Right lung (tissue), 2 donors: ENCODE measurements at regions not wholly inside any gene's neighbourhood (a gene's known extent, or its start where the extent isn't known, plus 50 kb on each side); places are given as distances from the start of the nearest gene placed in this dataset.

Experiments
- DNase-seq, 2 donors: peaks; one replicate each; pipeline ENCODE4 v3.0.0-alpha.2; 2013

DNA sequence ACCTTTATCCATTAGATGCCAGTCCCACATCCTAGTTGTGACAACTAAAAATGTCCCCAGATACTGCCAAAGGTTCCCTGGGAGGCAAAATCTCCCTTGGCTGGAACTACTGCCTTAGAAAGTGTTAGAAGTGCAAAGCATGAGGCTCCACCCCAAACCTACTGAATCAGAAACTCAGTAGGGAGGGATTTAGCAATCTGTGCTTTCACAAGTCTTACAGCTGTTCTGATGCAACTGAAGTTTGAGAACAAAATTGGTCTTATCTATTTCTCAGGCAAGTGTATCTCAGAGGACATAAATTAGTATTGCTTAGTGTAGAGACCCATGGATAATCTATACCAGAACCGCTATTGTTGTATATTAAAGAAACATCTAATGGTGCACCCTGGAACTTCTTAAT, 70.2 kb downstream of the CLDN1 start:
- peak in 1 of 2 donors; percentile 18 for DNase-seq

DNA sequence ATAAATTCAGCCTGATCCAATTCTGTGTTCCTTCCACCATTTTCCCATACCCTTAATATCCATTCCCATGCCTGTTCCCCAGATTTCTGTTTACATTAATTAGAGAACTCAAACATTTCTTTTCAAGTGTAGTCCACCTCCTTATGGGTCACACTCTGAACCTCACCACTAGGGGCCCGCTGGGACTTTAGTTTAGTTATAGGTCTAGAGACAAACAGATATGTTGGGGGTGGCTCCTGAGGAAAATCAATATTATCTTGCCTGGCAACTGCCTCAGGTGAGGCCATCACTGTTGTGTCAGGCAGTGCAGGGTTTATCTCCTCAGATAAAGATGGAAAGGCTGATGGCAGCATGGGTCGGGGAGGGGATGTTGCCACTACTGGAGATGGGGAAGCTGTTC, 72.8 kb downstream of the CLDN1 start:
- no peak for DNase-seq

DNA sequence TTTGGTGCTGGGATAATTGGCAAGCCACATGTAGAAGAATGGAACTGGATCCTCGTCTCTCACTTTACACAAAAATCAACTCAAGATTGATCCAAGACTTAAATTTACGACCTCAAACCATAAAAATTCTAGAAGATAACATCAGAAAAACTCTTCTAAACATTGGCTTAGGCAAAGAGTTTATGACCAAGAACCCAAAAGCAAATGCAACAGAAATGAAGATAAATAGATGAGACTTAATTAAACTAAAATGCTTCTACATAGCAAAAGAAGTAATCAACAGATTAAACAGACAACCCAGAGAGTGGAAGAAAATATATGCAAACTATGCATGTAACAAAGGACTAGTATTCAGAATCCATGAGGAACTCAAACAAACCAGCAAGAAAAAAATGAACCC, 80.1 kb downstream of the CLDN1 start:
- DNase-seq, result no peak

DNA sequence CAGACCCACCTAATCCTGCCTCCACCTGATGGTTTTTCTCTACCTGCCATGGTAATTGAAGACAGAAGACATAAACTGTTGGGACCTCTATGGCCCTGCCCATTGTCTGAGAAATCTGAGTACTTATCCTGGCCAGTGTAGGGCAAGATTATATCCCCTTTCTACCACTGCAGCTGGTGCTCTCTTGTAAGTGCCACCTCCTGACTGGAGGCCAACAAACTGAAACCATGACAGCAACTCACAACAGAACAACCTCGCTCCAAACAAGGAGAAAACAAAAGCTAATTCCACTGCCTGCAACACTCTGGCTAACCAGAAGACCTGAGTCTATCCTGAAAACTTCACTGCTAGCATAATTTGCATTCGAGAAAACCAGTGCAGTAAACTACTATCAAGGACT, 82.9 kb downstream of the CLDN1 start:
- no peak for DNase-seq

DNA sequence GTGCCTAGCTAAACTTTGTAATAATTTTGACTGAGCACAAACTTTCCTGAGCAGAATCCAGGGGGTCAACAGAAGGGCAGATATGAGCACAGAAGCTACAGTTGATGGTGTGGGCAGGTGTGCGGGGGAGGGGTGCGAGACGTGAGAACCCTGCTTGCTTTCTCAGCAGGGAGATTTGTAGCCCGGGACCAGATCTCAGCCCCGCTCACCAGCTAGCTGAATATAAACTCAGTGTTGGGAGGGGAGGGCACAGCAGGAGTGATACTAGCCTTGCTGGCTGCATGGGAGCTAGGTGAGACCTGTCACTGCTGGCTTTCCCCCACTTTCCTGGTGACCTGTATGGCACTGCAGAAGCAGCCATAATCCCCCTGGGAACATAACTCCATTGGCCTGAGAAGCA, 83.4 kb downstream of the CLDN1 start:
- DNase-seq, result no peak

DNA sequence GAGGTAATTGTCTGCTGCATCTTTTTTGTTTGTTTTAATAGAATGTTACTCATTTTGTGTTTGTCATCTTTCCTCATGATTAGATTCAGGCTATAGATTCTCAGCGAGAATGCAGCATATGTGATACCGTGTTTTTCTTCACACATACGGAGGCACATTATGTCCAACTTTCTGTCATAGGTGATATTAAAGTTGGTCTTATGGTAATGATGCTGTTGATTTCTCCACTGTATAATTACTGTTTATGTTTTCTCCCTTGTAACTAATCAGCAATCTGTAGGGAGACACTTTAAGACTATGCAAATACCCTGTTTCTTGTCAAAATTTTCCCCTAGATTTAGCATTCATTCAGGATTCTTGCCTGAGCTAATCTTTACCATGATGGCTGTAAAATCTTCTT, 87.6 kb downstream of the CLDN1 start:
- DNase-seq, result no peak

DNA sequence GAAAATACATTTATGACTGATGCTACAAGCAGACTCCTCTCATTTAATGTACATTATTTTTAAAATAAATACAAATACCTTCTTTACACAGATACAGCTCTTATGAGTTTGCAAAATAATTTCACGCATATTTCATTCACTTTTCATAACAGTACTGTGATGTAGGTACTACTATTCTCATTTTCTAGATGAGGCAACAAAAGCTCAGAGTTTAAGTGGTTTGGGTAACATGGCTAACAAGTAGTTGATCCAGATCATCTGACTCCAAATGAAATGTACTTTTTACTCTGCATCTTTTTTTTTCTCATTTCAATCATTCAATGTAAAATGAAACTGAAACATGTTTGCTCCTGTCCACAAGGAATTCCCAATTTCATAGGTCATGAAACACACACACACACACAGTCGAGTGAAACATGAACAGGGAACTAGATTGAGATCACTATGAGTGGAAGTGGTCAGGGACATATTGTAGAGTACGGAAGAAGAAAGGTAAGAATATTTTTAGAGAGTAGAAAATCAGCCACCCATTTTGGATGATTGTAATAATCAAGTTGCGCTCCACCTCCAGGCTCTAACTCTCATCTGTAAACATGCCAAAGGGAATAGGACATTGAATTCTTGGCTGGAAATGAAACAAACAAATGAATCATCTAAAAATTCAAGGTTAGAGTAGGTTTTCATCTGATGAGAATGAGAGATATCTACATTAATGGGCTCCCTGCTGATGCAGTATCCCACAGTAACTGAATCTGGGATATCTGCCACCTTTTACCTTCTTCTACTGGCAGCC, 92.4 kb downstream of the CLDN1 start:
- no peak for DNase-seq

DNA sequence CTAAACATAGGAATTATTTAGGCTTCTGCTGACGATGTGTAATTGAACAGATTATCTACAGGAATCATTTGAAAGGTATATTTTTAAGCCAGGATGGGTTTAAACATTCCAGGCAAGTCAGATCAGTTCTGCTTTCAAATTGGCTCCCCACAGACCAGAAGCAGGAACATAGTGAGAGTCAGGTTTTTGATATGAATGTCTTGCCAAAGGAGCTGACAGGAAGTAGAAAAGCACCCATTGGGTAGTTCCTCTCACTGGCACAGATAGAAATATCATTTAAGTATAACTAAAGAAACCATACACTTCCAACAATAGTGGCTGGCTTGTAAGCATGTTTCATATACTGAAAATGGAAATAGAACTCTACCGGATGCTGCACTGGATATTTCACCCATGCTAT, 95.2 kb downstream of the CLDN1 start:
- no peak for DNase-seq

DNA sequence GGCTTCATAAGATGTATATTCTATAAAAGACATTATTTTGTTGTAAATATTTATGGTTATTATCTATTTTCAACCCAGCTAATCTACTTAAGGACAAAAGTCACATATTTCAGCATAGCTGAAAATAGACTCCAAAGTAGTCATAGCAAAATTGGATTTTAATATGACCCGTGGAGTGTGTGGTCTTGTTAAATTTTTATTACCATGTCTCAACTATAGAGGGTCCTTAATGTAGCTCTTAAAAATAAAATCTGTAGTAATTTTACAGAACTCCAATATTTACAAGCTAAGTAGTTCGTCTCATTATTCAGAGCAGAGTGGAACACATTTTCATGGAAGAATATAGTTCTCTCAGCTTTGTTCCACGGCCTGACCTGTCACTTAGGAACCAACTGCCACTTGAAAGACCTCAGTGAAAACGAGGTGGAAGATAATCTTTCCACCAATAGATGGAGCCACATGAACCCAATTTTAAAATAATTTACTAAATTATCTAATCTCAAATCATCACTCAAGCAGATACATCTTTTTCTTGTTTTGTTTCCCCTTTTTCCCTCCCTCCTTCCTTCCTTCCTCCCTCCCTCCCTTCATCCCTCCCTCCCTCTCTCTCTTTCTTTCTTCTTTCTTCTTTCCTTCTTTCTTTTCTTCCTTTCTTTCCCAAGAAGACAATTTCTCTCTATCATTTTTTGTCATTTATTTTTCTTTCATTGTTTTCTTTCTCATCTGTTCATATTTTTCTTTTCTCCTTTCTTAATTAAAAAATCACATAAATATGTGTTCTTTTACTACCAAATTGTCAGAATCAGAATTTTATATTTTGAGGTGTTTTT, 97.2 kb downstream of the CLDN1 start:
- peak in 1 of 2 donors; percentile 9 for DNase-seq

DNA sequence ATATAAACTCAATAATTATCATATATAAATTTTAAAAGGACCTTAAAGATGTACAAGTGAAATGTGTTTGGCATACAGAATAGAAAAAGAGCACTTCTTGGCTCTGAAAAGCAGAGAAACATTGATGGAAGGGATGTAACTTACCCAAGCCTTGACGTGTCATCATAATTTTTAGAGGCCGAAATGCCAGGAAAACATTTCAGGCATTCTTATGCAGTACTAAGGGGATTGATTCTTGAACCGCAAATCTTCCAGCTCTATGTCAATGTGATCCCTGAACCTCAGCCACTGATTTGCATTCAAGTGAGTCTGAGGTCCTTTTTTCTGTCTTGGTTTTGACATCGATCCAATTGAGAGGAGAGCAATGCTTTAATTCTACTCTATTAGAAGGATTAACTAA, 97.8 kb downstream of the CLDN1 start:
- DNase-seq, result no peak

DNA sequence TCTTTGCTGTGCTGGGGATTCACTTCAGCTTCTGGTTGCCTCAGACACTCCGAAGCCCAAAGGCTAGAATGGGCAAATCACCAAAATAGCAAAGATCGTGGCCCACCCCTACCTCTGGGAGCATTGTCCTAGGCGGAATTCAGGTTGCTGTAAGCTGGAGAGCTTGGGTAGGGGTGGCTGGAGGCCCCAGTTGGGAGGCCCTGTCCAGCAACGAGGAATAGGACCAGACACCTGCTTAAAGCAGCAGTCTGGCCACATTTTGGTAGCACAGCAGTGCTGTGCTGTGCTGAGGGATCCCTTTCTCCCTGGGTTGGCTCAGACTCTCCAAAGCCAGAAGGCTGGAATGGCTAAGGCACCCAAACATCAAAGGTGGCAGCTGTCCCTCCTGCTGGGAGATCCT, 99.3 kb downstream of the CLDN1 start:
- DNase-seq, result no peak

DNA sequence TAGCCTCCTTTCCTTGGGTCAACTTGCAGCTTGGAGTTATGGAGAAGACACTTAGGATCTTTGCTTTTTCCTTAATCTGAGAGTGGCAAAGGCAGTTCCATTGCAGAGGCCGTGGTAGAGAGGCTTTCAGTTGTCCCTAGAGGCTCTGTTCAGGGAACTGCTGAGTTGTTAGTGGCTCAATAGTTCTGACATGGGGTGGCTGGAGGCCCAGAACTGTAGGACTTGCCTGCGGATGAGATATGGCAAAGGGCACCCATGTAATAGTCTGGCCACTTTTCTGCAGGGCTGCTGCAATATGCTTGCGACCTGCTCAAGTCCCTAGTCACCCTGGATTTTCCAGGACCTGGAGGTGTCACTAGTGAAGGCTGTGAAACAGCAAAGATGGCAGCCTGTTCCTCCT, 99.9 kb downstream of the CLDN1 start:
- no peak for DNase-seq

DNA sequence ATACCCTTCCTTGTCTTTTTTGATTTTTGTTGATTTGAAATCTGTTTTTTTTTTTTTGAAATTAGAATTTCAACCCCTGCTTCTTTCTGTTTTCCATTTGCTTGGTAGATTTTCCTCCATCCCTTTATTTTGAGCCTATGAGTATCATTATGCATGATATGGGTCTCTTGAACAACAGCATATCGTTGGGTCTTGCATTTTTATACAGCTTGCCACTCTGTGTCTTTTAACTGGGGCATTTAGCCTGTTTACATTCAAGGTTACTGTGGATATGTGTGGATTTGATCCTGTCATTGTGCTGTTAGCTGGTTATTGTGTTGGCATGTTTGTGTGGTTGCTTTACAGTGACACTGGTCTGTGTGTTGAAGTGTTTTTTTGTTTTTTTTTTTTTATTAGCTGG, 99.7 kb upstream of the P3H2 start:
- DNase-seq, result no peak

DNA sequence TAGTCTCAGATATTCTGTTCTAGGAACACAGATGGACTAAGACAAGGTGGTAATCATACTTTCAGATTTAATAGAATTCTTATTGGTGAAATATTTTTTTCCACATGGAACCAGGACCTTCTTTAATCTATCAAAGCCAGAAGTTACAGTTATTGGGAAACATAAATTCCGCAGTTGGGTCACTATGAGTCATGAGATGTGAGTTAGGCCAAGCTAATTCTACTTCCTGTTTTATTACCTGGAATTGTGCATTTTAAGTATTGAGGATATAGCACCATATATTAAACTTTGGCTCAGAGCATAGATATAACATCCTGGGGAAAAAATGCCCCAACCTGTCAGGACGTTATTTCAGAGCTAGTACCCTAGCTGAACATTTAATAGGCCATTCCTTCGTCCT, 96.4 kb upstream of the P3H2 start:
- no peak for DNase-seq

DNA sequence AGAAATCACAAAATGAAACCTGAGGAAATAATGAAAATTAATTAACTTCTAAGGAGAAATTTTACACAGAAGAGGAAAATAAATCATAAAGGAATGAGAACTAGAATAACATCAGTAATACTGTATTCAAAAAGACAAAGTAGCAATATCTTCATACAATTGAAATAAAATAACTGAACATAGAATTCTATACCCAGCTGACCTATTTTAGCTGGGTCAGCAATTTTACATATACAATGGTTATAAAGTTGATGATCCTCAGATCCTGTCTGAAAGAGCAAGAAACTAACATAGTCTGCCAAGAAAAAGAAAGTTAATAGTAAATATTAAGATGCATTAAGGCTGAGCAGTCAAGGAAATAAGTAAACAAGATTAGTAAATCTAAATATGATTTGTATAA, 93.0 kb upstream of the P3H2 start:
- DNase-seq, result no peak

DNA sequence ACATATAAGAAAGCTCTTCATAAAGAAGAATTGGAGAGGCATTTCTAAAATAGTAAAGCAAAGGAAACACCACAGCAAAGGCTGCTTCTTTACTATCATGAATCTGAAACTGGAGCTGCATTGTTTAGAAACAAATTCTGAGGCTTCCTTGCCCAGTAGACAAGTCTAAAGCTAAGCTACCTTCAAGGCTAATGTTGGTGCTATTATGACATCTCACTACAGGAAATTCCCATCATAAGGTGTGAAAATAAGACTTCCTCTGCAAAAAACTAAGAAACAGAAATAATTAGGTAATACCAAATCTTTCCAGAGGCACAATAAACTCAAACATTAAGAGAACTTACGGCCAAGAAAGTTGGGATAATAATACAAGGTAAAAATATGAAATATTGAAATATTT, 89.9 kb upstream of the P3H2 start:
- no peak for DNase-seq

DNA sequence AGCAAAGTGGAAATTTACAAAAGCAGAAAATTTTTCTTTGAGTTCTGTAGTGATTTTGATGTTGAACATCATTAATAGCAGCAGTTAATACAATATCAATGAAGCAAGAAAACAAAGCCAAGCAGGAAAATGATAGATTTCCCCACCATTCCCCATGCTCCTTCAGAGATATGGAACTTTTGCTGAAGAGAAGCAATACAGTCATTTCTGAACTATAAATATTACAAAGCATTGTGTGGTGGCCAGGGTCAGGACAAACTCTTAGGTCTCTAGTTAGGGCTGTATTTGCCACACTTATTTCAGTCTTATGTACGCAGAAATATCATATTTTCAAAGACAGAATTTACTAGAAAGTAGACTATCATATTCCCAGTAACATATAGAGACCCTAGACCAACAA, 88.8 kb upstream of the P3H2 start:
- DNase-seq, result no peak

DNA sequence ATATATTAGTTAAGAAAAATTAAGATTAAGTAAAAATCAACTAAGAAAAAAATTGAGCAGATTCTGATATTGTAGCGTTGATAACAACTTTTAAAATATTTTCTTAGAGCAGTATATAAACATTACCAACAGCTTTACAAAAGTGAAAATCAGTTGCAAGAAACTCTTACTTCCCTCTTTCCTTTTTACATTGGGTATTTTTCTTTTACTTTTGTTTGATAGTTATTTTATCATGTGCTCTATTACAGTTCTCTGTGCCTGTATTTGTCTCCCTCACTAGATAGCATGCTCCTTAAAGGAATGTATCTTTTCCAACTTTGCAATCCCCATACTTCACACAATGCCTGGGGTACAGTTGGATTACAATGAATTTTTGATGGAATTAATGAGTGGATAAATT, 87.5 kb upstream of the P3H2 start:
- no peak for DNase-seq

DNA sequence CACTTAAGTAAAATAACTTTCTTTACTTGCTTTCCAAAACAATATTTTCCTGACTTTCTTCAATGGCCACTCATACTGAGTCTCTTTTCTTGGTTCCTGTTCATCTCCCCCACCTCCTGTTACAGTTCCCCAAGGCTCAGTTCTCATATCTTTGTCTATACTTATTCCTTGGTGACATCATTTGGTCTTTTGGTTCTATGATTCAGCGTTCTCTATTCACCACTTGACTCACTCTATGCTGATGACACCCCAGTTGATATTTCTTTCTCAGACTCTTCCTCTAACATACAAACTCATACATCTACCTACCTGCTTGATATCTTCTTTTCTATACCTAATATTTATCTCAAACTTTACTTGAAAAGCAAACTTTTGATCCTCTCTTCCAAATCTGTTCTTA, 85.0 kb upstream of the P3H2 start:
- DNase-seq, result no peak

DNA sequence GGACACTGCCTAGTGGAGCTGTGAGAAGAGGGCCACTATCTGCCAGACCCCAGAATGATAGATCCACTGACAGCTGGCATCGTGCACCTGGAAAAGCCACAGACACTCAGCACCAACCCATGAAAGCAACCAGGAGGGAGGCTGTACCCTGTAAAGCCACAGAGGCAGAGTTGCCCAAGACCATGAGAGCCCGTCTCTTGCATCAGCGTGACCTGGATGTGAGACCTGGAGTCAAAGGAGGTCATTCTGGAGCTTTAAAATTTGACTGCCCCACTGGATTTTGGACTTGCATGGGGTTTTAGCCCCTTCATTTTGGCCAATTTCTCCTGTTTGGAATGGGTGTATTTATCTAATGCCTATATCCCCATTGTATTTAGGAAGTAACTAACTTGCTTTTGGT, 83.5 kb upstream of the P3H2 start:
- DNase-seq, result no peak

DNA sequence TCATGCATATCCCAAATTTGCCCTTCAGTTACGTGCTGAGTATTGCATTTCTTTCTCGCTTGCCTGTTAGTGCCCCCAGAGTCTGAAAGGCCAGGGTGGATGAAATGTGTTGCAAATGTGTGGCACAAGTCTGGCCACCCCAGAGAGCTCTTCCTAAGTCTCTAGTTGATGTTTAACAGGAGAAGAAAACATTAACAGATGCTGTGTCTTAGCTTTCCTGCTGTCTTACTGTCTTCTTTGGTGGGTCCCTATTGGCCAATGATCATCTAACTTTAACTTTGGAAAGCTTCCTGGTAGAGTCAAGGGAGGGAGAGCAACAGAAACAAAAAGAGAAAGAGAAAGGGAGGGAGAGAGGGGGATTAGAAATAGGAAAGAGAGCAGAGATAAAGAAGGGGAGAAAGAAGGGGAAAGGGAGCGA, 76.7 kb upstream of the P3H2 start:
- DNase-seq, result no peak

DNA sequence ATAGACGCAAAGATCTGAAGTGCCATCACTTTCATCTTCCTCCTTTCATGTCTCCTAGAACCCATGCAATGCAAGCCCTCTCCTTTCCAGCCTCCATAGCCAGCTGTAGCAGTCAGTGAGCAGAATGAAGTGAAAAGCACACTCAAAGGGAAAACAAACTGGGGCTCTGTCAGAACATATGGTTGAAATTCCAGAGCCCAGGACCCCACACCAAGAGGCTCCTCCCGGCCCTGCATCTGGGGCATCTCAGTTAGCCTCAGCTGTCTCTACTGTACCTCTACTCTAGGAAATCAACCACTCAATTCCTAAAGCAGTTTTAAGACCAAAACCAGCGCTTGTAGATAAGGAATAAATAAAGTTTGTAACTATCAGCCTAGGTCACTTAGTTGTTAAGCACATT, 73.8 kb upstream of the P3H2 start:
- no peak for DNase-seq

DNA sequence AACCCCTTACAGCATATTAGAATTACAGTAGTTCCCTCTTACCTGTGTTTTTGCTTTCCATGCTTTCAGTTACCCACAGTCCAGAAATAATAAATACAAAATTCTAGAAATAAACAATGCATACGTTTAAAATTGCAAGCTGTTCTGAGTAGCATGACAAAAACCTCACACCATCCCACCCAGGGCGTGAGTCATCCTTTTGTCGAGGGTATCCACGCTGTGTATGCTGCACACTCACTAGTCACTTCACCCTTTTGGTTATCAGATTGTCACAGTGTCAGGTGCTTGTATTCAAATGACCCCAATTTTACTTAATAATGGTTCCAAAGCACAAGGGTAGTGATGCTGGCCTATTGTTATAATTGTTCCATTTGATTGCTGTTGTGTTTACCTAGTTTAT, 72.5 kb upstream of the P3H2 start:
- DNase-seq, result no peak

DNA sequence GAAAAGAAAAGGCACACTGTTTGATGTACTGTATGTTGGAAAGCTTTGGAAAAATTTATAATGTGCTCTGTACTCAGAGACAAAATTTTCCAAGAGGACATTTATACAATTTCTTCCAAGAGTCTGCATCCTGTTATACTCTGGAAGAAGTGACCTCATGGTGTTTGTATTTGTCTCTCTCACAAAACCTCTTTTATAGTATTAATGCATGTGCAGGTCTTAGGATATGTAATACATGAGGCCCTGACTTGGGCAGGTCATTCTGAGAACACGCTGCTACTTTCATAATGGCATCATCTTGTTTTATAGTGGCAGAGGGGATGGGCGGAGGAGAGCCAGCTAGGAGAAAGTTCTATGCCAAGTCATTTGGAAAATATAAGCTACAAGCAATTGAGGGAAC, 72.0 kb upstream of the P3H2 start:
- DNase-seq, result no peak
